ENCODE measurements at regions not wholly inside any gene's neighbourhood (a gene's known extent, or its start where the extent isn't known, plus 50 kb on each side); places are given as distances from the start of the nearest gene placed in this dataset.

- no peak for TF ChIP-seq CTCF (IDR thresholded peaks at IDR 0.05 in 8 of 11, conservative IDR thresholded peaks at IDR 0.05 in 3 of 11)
- no peak for TF ChIP-seq POLR2AphosphoS5 (IDR thresholded peaks at IDR 0.05)
Observed at GRCh38 chr2:41540272-41540998, 507.4 kb upstream of the PKDCC start.
